ENCODE measurements at regions not wholly inside any gene's neighbourhood (a gene's known extent, or its start where the extent isn't known, plus 50 kb on each side); places are given as distances from the start of the nearest gene placed in this dataset.

- DNase-seq (ENCODE audit: low read depth), result no peak
- TF ChIP-seq CTCF (IDR thresholded peaks at IDR 0.05; ENCODE audit: insufficient read depth, low read depth, low read length, missing control alignments), result no peak
- H3K4me3 ChIP-seq (ENCODE audit: low read length), result no peak overlapping the region
Observed at GRCh38 chr4:96459105-96459504, 619.2 kb downstream of the PDHA2 start.

GRCh38 chr4:96465834-96466233 lies 625.9 kb downstream of the PDHA2 start:
- H3K4me3 ChIP-seq (ENCODE audit: low read length), result no peak overlapping the region
- TF ChIP-seq CTCF (IDR thresholded peaks at IDR 0.05; ENCODE audit: insufficient read depth, low read depth, low read length, missing control alignments), result no peak
- DNase-seq (ENCODE audit: low read depth), result no peak

- no peak overlapping the region for H3K4me3 ChIP-seq (ENCODE audit: low read length)
- peak; percentile 55 for DNase-seq (ENCODE audit: low read depth)
- TF ChIP-seq CTCF (IDR thresholded peaks at IDR 0.05; ENCODE audit: insufficient read depth, low read depth, low read length, missing control alignments), result no peak
Observed at GRCh38 chr4:96471956-96472867, 632.3 kb downstream of the PDHA2 start.

- no peak for TF ChIP-seq CTCF (IDR thresholded peaks at IDR 0.05; ENCODE audit: insufficient read depth, low read depth, low read length, missing control alignments)
- no peak for DNase-seq (ENCODE audit: low read depth)
- H3K4me3 ChIP-seq (ENCODE audit: low read length), result no peak overlapping the region
Observed at GRCh38 chr4:96473246-96473645, 633.4 kb downstream of the PDHA2 start.

- TF ChIP-seq CTCF (IDR thresholded peaks at IDR 0.05; ENCODE audit: insufficient read depth, low read depth, low read length, missing control alignments), result no peak
- H3K4me3 ChIP-seq (ENCODE audit: low read length), result no peak overlapping the region
- DNase-seq (ENCODE audit: low read depth), result peak; percentile 2
Observed at GRCh38 chr4:96483308-96484030, 643.6 kb downstream of the PDHA2 start.

- no peak for TF ChIP-seq CTCF (IDR thresholded peaks at IDR 0.05; ENCODE audit: insufficient read depth, low read depth, low read length, missing control alignments)
Observed at GRCh38 chr4:96486563-96486962, 646.7 kb downstream of the PDHA2 start.

More at GRCh38 chr4:96486563-96486962, 646.7 kb downstream of the PDHA2 start:
- peak; percentile 14 for DNase-seq (ENCODE audit: low read depth)
- no peak overlapping the region for H3K4me3 ChIP-seq (ENCODE audit: low read length)

Measured in epithelial cell of esophagus (primary cell).